NK-92 treated with Interleukin-12 subunit alpha and Interleukin-12 subunit beta, amount 100 ng/mL, for 24 hours (cell line): ENCODE measurements at regions not wholly inside any gene's neighbourhood (a gene's known extent, or its start where the extent isn't known, plus 50 kb on each side); places are given as distances from the start of the nearest gene placed in this dataset.

Experiments used
- DNase-seq: peaks from one replicate; lab custom pipeline; 2025; lab: John Stamatoyannopoulos, UW

DNA sequence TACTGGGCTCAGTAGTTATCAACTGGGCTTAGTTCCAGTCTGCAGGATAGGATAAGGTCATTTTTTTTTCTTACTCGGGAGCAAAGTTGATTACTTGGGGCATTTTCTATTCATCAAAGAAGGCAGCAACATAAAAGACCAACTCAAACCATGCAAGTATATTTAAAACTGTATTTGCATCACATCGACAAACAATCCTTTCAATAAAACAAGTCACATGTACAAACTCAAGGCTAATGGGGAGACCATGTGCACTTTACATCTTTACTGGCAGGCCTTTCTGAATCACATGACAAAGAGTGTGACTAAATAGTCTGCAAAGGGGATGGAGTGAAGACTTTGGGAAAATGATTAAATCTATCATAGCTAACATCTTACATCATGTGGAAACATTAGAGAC, 610.4 kb upstream of the BOD1L1 start:
- no peak for DNase-seq

DNA sequence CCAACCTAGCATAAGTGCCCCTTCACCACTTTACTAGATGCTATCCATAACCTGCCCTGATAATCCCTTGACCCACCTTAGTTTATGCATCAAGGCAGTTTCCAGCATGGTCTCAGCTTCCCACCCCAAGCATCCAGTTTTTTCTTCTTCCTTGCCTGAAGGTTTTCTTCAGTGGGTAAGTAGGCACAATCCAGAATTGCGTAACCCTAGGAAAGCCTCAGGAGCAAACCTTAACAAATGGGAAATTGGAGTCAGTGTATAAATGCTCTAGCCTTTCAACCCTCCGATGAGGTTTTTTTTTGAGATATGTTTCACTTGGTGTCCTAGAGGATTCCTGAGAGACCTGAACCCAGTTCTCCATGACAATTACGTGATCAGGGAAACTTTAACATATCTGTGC, 614.0 kb upstream of the BOD1L1 start:
- DNase-seq = no peak

DNA sequence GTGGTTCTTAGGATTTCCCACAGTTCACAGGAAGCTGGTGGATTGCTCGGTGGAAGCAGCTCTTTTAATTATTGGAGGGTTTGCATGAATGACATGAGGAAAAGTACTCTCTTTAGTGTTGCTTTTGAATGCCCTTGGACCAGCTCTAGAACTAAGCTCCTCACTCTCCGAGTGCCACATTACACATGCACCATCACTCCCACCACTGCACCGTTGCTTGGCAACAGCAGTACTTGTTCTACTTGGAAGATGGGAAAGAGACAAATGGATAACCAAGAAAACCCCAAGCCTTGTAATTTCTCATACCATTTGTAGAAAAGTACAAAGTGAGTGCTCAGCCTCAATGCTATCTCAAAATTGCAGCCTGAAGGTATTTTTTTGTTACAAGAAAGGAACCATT, 620.2 kb upstream of the BOD1L1 start:
- no peak for DNase-seq

DNA sequence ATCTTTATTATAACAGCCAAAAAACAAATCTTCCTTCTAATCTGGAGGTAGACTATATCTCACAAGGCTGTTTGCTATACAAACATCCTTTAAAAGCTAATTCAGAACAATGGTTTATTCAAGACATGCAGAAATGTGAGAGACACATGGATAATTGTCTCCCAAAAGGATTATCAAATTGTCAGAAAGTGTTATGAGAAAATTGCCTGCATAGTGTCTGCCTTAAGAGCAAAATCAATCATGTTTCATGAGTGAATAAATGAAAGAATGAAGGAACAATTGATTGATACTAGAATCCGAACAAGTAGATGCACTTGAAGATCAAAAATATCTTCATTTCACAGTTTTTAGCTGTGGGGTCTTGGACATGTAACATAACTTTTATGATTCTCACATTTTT, 621.7 kb upstream of the BOD1L1 start:
- no peak for DNase-seq

DNA sequence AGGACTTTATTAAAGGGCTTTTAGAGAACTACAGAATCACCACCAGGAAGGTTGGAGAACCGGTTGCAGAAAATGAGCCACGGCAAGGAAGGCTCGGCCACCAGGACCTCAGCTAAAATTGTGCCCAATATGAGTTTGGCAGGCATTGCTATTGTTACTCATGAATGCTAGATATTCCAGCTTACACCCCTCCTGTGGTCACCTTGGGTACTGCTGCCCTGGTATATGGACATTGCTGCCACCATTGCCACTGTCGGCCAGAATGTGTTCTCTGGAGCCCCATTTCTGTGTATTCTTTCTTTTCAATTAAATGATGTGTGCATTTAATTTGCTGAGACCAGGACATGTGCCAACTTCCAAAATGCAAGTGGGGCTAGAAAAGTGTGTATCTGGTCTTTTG, 626.7 kb upstream of the BOD1L1 start:
- no peak for DNase-seq

DNA sequence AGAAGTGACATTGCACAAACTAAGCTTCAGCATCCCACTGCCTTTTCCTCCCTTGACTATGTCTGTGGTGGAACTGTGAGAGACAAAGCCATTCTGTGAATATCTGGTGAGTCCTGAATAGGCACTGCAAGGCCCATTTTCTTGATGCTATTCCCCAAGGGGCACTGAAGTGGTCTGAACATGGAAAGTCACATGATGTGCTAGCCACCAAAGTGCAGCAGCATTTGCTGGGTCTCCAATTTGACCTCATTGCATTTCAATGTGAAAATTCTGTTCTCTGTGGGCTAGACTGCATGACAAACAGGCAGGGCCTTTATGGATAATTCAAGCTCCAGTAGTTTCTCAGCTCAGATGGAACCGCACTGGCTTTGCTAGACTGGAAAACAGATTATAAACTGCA, 627.4 kb upstream of the BOD1L1 start:
- no peak for DNase-seq

DNA sequence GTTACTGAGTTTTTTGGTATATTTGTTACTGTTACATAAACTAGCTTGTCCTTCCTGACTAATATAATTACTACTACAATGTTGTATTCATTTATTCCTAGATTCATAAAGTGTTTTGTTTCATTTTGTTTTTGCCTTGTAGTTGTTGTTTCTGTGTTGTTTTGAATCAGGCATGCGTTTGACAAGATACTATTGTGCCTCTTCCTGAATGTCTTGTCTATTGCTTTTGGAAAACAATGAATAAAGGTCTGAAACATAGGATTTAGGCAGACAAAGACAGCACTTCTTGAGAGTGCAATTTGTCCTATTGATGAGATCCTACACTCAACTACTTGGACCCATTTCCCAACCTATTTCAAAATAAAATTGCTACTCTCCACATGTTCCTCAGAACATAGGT, 630.4 kb upstream of the BOD1L1 start:
- DNase-seq = no peak

DNA sequence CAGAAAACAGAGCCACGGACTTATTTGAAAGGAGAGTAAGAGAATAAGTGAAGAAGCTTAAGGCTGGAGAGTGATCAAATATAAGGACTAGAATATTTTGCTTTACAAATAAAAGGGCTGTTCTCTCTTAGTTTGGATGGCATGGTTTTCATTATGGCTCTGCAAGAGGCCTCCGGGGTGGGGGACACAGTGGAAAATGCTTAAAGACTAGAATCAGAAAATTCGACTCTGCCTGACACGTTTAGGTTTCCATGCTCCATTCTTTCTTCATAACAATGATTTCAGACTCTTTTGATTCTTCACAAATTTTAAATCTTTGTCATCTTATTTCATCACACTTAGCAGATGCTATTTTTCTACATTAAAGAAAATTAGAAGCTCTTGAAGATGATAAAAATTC, 632.4 kb upstream of the BOD1L1 start:
- no peak for DNase-seq

DNA sequence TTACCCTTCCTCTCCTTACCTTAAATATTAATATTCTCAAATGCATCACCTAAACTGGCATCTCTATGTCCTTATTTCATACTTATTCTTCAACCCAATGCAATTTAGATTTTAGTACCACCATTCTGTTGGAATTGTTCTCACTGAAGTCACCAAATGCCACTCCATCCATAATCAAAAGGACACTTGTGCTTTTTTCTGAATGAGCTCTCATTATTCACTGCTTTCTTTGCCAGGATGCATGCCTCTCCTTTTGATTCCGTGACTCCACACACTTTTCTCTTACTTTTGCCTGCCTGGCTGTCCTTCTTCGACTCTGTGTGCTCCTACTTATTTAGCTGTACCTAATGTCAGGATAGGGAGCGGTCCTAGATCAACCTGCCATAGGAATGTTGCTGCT, 633.1 kb upstream of the BOD1L1 start:
- DNase-seq = no peak

DNA sequence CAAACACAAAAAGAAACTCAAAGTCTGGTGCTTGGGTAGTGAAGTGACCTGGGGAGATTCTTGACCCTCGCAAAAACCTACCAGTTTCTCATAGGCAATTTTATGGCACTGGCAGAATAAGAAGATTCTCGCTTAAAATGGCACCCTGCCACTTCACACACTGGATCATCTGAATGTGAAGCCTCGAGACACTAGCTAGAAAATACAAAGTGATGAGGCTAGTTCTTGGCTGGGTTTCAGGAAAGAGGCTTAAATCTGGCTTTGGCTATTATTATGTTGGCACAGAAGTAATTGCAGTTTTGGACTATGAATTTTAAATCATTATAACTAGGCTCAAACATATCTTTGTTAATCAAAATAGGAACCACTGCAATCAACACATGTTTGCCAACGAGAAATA, 634.7 kb upstream of the BOD1L1 start:
- no peak for DNase-seq

DNA sequence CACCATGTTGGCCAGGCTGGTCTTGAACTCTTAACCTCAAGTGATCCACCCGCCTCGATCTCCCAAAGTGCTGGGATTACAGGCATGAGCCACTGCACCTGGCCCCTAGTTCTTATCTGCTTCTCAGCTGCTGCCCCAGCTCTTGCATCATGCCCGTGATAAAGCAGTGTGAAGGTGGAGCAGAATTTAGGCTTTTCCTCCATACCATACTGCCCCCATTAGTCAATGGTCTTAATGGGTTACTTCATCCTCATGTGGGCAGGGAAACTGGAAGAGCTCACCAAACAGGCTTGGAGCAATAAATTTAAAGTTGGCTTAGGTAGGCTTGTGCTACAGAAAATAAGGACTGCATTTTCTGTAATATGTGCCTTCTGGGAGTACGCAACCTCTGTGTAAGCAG, 636.9 kb upstream of the BOD1L1 start:
- no peak for DNase-seq

DNA sequence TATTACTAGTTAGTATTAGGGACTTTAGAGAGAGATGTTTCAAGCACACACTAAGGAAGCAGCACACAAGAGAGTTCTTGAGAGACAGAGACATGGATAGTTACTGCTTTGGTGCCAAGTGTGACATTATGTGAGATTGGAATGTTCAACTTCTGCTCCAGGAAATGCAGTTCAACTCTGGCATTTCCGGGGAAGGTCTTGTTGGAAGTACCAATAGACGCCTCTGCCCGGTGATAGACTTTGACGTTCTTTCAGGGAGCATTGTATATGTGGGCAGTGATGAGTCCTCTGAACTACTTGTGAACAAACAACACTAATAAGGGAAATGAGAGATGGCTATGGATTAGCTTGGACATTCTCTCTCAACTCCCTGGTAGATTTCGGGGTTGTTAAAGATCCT, 638.1 kb upstream of the BOD1L1 start:
- DNase-seq = no peak

DNA sequence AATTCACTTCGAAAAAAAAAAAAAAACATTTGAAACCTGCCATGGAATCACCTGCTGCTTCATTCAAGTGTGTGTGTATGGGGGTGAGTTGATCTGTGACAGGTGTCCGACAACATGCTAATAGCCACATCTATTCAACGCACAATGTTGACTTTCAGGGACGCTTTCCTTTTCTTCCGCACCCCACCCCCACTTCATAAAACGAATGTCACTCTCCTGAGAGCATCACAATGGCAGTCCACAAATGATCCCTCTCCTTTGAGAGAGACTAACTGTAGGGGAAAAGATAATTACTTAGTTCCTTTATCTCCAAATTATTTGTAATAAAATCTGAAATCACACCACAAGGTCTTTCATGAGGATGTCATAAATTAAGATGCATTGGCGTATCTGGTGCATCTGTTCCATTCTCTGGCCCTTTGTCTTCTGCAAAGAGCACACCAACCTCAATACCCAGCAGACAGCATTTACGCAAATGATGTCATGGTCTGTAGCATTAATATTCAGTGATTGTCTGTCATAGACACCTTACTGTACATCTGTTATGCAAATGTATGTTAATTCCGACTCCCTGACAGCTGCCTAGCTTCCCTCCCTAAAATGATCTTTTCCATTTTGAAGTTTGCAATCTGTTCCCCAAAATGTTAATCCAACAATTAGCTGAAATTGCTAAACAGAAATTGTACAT, 640.0 kb upstream of the BOD1L1 start:
- no peak for DNase-seq

DNA sequence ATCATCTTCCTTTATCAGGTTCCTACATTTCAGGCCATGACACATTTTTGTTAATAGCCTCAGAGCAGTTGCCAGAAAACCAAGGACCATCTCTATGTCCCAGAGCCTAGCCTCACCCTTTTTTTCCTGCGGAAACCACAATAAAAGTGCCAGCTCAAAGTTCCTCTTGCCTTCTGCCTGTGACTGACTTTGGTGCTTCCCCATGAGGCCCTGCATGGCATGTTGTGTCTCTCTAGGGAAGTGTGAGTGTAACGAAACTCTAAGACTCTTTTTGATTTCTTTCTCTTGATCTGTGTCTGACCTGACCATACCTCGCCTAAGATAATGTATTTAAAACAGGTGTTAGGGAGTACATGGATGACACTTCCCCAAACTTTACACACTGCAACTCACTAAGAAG, 642.3 kb upstream of the BOD1L1 start:
- no peak for DNase-seq

DNA sequence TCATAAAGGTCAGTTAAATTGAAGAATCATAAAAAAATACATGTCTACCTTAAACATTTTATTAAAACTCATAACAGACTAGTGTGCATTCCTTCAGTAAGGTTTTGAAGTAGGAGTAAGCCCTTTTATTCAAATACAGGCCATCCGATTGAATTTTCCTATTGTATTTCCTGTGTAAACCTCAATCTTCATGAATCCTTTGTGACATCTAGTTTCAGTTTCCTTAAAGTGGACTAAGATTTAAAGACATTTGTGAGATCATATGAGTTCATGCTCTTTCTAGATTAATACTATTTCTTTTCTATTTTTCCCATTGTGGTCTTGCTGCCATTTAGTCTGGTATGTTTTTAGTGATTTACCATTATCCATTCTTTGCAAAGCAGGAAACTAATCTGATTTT, 644.7 kb upstream of the BOD1L1 start:
- no peak for DNase-seq

DNA sequence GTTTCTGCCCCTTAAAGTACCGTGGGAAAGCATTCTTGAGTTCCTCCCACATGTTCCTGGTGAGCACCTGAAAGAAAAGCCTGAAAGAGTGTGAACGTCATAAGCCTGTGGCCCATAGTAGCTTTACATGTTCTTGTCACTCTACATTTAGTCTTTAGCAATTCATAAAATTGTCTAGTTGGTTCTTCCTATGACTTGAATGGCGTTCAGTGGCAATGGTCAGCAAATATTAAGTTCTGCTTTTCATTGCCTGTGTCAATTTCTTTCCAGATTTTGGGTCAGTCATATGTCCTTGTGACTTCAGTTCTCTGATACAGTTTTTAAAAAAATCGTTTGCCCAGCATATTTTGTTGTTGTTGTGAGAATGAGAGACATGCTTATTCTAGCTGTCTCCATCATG, 650.0 kb upstream of the BOD1L1 start:
- DNase-seq = no peak

DNA sequence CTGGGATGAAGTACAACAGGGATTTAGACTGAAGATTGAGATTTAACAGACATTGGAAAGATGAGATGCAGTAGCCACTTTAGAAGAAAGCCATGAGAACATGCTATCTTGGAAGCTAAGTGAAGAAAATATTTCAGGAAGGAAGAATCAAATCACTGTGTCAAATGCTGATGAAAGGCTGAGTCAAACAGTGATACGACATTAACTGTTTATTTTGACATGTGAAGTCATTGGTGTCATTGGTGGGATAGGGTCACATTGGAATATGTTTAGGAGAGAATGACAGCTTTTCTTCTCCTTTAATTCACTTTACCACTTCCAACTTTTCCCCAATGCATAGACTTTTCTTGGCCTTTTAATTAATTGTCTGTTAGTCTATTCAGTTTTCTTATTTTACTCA, 653.0 kb upstream of the BOD1L1 start:
- DNase-seq = no peak

DNA sequence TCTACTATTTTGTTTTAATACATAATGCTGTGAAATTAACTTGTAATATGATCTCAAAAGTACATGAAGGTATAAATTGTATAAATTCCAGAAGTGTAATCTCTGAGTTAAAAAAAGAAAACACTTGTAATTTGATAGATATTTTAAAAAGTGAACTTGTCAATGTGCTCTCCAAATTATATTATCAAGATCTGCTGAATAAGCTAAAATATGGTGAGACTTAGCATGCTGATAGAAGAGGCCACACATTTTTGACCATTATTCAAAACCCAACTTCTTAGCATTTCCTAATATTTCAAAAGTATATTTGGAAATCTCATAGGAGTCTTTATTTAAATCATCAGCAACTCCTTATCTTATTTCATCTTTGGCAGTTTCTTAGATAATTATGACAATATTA, 657.1 kb upstream of the BOD1L1 start:
- DNase-seq = no peak

DNA sequence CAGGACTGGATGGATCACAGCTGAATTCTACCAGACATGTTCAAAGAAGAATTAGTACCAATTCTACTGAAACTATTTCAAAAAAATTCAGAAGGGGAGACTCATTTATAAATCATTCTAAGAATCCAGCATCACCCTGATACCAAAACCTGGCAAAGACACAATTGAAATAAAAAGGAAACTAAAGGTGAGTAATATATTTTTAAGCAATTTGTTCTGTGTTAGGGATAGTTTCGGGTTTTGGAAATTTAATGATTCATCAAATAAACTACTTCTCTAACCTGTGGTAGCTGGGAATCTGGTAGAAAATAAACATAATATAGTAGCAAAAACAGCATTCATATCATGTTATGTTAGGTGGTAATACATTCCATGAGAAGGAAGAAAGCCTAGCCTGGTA, 662.2 kb upstream of the BOD1L1 start:
- DNase-seq = no peak

DNA sequence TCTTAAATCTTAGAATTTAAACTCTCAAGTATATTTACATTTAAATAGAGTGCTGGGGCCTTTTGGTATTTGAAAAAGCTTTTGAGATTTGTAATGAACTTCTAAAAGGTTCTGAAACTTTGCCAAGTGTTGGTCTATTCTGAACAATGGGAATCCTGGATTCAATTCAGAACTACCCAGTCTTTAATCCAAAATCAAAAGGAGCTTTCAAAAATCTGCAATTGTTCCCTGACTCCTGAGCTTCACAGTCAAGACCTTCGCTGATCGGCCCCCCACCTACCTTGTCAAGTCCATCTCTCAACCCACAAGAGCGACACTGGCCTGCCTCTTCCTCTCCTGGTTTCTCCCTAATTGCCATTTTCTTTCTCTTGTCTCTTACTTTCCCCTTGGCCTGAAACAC, 666.1 kb upstream of the BOD1L1 start:
- no peak for DNase-seq

DNA sequence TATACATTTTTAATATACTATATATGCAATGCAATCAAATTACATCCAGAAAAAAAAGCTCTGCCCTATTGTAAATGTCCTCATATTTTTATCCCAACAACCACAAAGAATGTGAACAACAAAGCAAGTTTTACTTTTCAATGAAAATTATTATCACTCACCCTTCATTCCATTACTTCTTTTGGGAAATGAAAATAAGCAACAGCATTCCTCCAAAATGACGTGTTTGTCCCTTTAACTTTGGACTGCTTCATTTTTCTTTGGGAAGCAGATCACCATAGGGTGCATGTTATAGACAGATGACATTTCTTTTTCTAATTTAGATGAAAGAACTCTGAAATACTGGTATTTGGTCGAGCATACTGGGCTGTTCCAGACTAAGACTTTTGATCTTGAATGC, 667.1 kb upstream of the BOD1L1 start:
- DNase-seq = no peak

DNA sequence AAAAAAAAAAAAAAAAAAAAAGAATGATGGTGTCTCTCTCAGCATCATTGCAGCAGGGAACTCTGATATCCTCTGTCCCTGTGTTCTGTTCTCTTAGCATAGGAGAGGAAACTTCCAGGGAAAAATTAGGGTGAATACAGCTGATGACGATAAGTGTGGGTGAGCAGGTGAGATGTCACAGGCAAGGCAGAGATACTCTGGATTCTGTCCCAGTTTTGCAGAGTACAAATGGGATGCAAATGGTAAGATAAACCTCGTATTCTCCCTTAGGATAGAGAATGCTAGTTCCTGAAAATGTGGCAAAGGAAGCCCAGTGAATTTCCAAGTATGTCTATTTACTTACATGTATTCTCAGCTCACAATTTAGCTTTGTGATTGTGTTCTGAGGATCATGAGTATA, 671.6 kb upstream of the BOD1L1 start:
- no peak for DNase-seq

DNA sequence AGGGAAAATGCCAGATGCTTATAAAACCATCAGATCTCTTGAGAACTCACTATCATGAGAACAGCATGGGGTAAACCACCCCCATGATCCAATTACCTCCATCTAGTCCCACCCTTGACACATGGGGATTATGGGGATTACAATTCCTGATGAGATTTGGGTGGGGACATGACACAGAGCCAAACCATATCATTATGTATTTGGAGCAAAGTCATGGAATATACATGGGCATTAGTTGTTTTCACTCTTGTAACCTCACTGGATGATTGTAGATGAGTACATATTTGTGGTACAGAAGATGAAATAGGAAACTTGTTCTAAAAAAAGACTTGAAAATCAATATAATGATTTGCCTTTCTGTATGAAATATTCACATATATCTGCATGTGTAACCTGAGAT, 674.5 kb upstream of the BOD1L1 start:
- no peak for DNase-seq

DNA sequence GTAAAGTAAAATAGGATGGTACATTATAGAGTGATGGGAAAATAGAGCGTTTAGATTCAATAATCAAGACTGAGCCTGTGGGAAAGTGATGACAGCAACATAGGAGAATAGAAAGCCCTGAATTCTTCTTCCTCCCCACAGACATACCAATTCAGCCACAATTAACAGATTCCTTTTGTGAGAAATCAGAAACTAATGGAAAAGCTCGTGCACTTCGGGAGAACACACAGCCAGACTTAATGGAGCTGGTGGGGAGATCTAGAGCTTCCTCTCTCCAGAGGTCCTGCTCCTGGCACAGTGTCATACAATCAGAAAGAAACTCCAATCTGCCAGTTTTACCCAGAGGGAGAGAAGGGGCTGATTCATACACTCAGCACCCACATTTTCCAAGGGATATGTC, 676.3 kb upstream of the BOD1L1 start:
- no peak for DNase-seq

DNA sequence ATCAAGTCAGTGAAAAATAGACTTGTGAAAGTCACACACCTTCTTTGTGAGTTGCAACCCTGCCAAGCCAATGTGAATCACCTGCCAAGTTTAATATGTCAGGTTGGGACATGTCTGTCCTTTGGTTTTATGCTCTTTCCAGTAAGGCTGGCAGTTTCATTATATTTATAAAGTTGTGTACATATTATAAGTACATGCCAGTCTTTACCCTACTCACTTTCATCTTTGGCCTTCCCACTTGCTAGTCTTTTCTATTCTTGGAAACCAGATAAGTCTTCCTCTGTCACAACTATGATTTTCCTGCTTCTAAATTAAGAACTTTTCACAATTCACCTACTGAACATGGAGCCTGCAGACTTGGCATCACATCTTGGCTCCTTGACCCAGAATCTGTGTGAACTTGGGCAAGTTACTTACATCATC, 680.7 kb upstream of the BOD1L1 start:
- DNase-seq = no peak
